ENCODE measurements at regions not wholly inside any gene's neighbourhood (a gene's known extent, or its start where the extent isn't known, plus 50 kb on each side); places are given as distances from the start of the nearest gene placed in this dataset.

DNA sequence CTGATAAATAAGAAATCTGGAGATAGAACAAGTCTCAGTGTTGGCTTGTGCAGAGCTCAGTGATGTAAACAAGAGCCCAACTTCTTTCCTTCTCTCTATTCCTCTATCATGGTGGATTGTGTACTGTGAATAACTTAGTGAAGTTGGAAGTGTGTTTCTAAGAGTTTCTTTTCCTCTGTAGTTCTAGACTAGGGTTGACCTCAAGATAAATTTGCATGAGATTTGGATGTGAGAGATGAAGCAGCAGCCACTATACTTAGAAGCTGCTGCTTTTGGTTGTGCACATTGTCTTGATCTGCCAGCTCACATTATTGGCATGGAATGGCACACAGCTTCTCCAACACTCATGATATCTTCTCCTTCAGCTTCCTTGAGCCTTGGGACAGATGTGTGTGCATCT lies 198.9 kb upstream of the ZP4 start:
- Histone ChIP-seq H3K79me2 (ENCODE audit: insufficient read depth, low read length) (no peaks in the 10 kb centered on the region), H3K9ac (ENCODE audit: insufficient read depth, low read depth, low read length) (no peak overlapping the region), H2AFZ (ENCODE audit: low read length) (no peak overlapping the region), H3K4me3 (replicated peaks in 1 of 3; ENCODE audit: insufficient read depth in 1 of 3, low read depth in 2 of 3, low read length in 3 of 3) (no peak overlapping the region), H3K9me3 (ENCODE audit: low read length) (peaks cover 96% of the 10 kb centered on the region), H3K27me3 (ENCODE audit: control insufficient read depth in 1 of 2, insufficient read depth in 2 of 2, low read length in 2 of 2) (no peaks in the 10 kb centered on the region), H4K20me1 (ENCODE audit: insufficient read depth, low read length) (no peaks in the 10 kb centered on the region), H3K27ac (ENCODE audit: extremely low read length, insufficient read depth, low read length) (no peak overlapping the region), H3K4me2 (ENCODE audit: low read depth, low read length) (no peak overlapping the region), H3K36me3 (replicated peaks in 1 of 2; ENCODE audit: control insufficient read depth in 1 of 2, insufficient read depth in 2 of 2, low read length in 2 of 2) (no peaks in the 10 kb centered on the region), H3K4me1 (ENCODE audit: insufficient read depth, low read length) (no peaks in the 10 kb centered on the region)
- ATAC-seq = no peak
- TF ChIP-seq, protein P1, sequence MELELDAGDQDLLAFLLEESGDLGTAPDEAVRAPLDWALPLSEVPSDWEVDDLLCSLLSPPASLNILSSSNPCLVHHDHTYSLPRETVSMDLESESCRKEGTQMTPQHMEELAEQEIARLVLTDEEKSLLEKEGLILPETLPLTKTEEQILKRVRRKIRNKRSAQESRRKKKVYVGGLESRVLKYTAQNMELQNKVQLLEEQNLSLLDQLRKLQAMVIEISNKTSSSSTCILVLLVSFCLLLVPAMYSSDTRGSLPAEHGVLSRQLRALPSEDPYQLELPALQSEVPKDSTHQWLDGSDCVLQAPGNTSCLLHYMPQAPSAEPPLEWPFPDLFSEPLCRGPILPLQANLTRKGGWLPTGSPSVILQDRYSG (CRISPR knock-in tag; IDR thresholded peaks at IDR 0.05) = no peak
- TF ChIP-seq ETV5 (CRISPR knock-in tag; IDR thresholded peaks at IDR 0.05; ENCODE audit: borderline replicate concordance) (no peak), FOXA1 (IDR thresholded peaks at IDR 0.05) (no peak), FOXA1 (CRISPR knock-in tag; IDR thresholded peaks at IDR 0.05) (no peak), SRY (CRISPR knock-in tag; IDR thresholded peaks at IDR 0.05) (no peak), MAZ (IDR thresholded peaks at IDR 0.05; ENCODE audit: borderline replicate concordance, low read depth, low read length) (no peak), MAZ (CRISPR knock-in tag; IDR thresholded peaks at IDR 0.05; ENCODE audit: low read depth) (no peak), ZNF501 (CRISPR knock-in tag; IDR thresholded peaks at IDR 0.05) (no peak), ZNF12 (CRISPR knock-in tag; IDR thresholded peaks at IDR 0.05) (no peak), MAFG (CRISPR knock-in tag; IDR thresholded peaks at IDR 0.05) (no peak), SIN3B (IDR thresholded peaks at IDR 0.05; ENCODE audit: low read length) (no peak), DPF2 (CRISPR knock-in tag; IDR thresholded peaks at IDR 0.05; ENCODE audit: borderline replicate concordance, low read depth) (no peak), JUN (CRISPR knock-in tag; IDR thresholded peaks at IDR 0.05) (no peak)
- TF ChIP-seq, protein P2, sequence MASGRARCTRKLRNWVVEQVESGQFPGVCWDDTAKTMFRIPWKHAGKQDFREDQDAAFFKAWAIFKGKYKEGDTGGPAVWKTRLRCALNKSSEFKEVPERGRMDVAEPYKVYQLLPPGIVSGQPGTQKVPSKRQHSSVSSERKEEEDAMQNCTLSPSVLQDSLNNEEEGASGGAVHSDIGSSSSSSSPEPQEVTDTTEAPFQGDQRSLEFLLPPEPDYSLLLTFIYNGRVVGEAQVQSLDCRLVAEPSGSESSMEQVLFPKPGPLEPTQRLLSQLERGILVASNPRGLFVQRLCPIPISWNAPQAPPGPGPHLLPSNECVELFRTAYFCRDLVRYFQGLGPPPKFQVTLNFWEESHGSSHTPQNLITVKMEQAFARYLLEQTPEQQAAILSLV (CRISPR knock-in tag; IDR thresholded peaks at IDR 0.05; ENCODE audit: borderline replicate concordance) = no peak
- ChIA-PET POLR2A (no interaction called here), CTCF (ENCODE audit: low intra/inter-chr PET ratio, low total read pairs) (no interaction called here)
- no peak for DNase-seq (ENCODE audit: low spot score)
- BruUV-seq (replicated peaks) = no TSS peak
- intact Hi-C loops (cut with micrococcal nuclease; ENCODE audit: unreplicated experiment) (no loop called here), in situ Hi-C loops (cut with HindIII; ENCODE audit: extremely low pct_ligation_motif_present, low pct_unique_long_range_greater_than_20kb) (no loop called here)
- no peak for FAIRE-seq
